ENCODE measurements at regions not wholly inside any gene's neighbourhood (a gene's known extent, or its start where the extent isn't known, plus 50 kb on each side); places are given as distances from the start of the nearest gene placed in this dataset.

DNA sequence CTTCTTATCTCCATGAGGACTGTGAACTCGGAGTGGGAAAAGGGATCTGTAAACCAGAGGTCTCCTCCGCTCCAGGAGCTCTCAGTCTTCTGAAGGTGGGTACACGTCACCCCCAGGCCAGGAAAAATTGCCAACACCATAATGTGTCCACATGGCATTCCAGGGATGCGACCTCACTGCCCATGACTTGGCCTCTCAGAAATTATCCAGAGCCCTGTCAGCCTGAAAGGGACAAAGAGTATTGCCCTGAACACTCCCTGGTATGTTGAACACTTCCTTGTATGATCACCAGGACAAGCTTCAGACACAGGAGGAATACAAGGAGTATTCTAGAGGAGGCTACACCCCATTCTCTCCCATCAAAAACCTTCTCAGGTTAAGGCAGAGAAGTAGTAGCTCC lies 81.0 kb upstream of the SLC7A1 start:
- Histone ChIP-seq H3K27ac (no peak overlapping the region), H3K4me3 (no peak overlapping the region), H3K27me3 (no peaks in the 10 kb centered on the region), H3K36me3 (no peaks in the 10 kb centered on the region), H3K4me1 (no peaks in the 10 kb centered on the region), H3K9me3 (no peaks in the 10 kb centered on the region)
- DNase-seq (no peak), ATAC-seq (ENCODE audit: low FRiP score in 2 of 2) (peak in 1 of 2 donors; percentile 22)
- TF ChIP-seq EP300 (IDR thresholded peaks at IDR 0.05) (no peak), POLR2AphosphoS5 (IDR thresholded peaks at IDR 0.05) (no peak), POLR2A (IDR thresholded peaks at IDR 0.05) (no peak)
- TF ChIP-seq, protein P1, sequence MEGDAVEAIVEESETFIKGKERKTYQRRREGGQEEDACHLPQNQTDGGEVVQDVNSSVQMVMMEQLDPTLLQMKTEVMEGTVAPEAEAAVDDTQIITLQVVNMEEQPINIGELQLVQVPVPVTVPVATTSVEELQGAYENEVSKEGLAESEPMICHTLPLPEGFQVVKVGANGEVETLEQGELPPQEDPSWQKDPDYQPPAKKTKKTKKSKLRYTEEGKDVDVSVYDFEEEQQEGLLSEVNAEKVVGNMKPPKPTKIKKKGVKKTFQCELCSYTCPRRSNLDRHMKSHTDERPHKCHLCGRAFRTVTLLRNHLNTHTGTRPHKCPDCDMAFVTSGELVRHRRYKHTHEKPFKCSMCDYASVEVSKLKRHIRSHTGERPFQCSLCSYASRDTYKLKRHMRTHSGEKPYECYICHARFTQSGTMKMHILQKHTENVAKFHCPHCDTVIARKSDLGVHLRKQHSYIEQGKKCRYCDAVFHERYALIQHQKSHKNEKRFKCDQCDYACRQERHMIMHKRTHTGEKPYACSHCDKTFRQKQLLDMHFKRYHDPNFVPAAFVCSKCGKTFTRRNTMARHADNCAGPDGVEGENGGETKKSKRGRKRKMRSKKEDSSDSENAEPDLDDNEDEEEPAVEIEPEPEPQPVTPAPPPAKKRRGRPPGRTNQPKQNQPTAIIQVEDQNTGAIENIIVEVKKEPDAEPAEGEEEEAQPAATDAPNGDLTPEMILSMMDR (IDR thresholded peaks at IDR 0.05) = no peak
- 84 to 88% methylated on average over 3 to 4 of the region's 4 CpGs for WGBS, 2 donors

DNA sequence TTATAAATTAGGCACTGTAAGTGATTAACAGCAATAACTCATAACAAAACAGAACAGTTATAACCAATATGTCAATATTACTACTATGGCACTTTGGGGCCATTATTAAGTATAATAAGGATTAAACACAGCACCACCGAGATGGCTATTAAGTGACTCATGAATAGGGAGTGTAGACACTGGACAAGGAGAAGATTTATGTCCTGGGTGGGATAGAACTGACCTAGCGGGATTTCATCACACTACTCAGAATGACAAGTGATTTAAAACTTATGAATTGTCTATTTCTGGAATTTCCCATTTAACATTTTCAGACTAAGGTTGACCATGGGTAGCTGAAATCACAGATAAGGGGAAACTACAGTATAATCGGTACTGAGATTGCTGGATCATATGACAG lies 79.0 kb upstream of the SLC7A1 start:
- Histone ChIP-seq H3K4me1 (no peaks in the 10 kb centered on the region), H3K4me3 (no peak overlapping the region), H3K27me3 (no peaks in the 10 kb centered on the region), H3K27ac (no peak overlapping the region), H3K9me3 (no peaks in the 10 kb centered on the region), H3K36me3 (no peaks in the 10 kb centered on the region)
- DNase-seq = no peak
- 76 to 79% methylated on average over 3 of the region's 3 CpGs for WGBS, 2 donors
- ATAC-seq (ENCODE audit: low FRiP score in 2 of 2) = no peak
- TF ChIP-seq, protein P1 (IDR thresholded peaks at IDR 0.05) = no peak
- TF ChIP-seq POLR2AphosphoS5 (IDR thresholded peaks at IDR 0.05) (no peak), EP300 (IDR thresholded peaks at IDR 0.05) (no peak), POLR2A (IDR thresholded peaks at IDR 0.05) (no peak)

DNA sequence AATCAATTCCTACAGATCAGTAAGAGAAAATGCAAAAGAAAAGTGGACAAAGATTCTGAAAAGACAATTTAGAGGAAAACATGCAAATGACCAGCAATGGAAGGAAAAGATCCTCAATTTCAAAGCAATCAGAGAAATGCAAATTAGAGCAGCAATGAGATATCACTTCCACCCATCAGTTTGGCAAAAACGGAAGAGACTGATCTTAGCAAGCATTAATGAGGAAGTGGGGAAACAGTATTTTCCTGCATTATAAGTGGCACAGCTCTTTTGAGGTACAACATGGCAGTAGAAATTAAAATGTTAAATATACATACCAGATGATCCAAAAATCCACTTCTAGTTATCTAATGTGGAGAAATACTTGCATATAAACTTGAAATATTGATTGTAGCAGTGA lies 69.1 kb upstream of the SLC7A1 start:
- TF ChIP-seq, protein P1 (IDR thresholded peaks at IDR 0.05) = no peak
- TF ChIP-seq POLR2AphosphoS5 (IDR thresholded peaks at IDR 0.05) = no peak
- TF ChIP-seq POLR2A (IDR thresholded peaks at IDR 0.05) = no peak
- DNase-seq (no peak), ATAC-seq (ENCODE audit: low FRiP score in 2 of 2) (no peak)
- H3K4me3 ChIP-seq = no peak overlapping the region
- H3K4me1 ChIP-seq = no peaks in the 10 kb centered on the region
- no peaks in the 10 kb centered on the region for H3K27me3 ChIP-seq
- no peaks in the 10 kb centered on the region for H3K36me3 ChIP-seq
- peaks cover 0 to 21% (median 3%) of the 10 kb centered on the region in 4 donors for H3K9me3 ChIP-seq
- WGBS, 2 donors = 36 to 38% methylated on average over 1 of the region's 1 CpG
- H3K27ac ChIP-seq = no peak overlapping the region

DNA sequence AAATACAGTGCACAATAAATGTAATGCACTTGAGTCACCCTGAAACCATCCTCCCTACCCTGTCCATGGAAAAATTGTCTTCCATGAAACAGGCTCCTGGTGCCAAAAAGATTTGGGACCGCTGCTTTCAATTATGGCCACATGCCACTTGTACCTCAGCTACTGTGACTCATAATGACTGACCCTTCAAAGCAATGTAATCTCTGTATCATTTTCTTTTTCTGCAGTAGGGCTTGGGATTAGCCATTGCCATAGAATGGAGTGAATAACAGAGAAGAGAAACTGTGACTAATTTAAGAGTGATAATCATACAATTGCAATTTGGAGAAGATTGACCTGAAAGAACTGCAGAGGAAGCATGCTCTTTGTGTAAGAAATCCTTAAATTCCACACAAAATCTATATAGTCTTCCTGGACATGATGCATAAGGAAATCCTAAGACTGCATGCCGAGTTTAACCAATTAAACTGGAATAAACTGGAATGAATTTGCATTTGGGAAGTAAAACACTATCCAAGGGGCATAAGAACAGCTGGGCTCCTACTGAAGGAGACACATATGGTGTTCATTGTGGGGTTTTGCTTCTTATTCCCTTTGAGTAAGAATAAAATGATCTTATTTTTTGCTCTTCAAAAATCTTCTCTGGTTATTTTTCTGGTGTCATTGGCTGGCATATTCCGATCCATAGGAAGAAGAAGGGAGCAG lies 59.5 kb upstream of the SLC7A1 start:
- ATAC-seq (ENCODE audit: low FRiP score in 2 of 2) = no peak
- 57 to 88% methylated on average over 3 of the region's 3 CpGs for WGBS, 2 donors
- H3K9me3 ChIP-seq = peaks cover 0 to 2% (median under 1%) of the 10 kb centered on the region in 4 donors
- H3K27me3 ChIP-seq = no peaks in the 10 kb centered on the region
- no peak overlapping the region for H3K27ac ChIP-seq
- DNase-seq = no peak
- H3K36me3 ChIP-seq = no peaks in the 10 kb centered on the region
- H3K4me1 ChIP-seq = no peaks in the 10 kb centered on the region
- H3K4me3 ChIP-seq = no peak overlapping the region
- TF ChIP-seq, protein P1 (IDR thresholded peaks at IDR 0.05) = no peak
- TF ChIP-seq POLR2AphosphoS5 (IDR thresholded peaks at IDR 0.05) (no peak), EP300 (IDR thresholded peaks at IDR 0.05) (no peak), POLR2A (IDR thresholded peaks at IDR 0.05) (no peak)

DNA sequence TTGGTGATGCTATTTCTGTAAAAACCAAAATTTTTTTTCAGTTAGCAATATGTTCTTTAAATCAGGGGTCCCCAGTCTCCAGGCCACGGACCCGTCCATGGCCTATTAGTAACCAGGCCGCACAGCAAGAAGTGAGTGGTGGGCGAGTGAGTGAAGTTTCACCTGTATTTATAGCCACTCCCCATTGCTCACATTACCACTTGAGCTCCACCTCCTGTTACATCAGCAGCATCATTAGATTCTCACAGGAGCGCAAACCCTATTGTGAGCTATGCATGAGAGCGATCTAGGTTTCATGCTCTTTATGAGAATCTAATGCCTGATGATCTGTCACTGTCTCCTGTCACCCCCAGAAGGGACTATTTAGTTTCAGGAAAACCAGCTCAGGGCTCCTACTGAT lies 58.9 kb upstream of the SLC7A1 start:
- no peaks in the 10 kb centered on the region for H3K9me3 ChIP-seq
- H3K27ac ChIP-seq = no peak overlapping the region
- no peak overlapping the region for H3K4me3 ChIP-seq
- TF ChIP-seq POLR2A (IDR thresholded peaks at IDR 0.05) (no peak), EP300 (IDR thresholded peaks at IDR 0.05) (no peak), POLR2AphosphoS5 (IDR thresholded peaks at IDR 0.05) (no peak)
- TF ChIP-seq, protein P1 (IDR thresholded peaks at IDR 0.05) = no peak
- 94 to 95% methylated on average over 6 of the region's 6 CpGs for WGBS, 2 donors
- no peaks in the 10 kb centered on the region for H3K27me3 ChIP-seq
- ATAC-seq (ENCODE audit: low FRiP score in 2 of 2) (no peak), DNase-seq (no peak)
- no peaks in the 10 kb centered on the region for H3K36me3 ChIP-seq
- no peaks in the 10 kb centered on the region for H3K4me1 ChIP-seq

Measured in upper lobe of left lung (tissue), 6 donors.